GM18868 (cell line): ENCODE measurements at regions not wholly inside any gene's neighbourhood (a gene's known extent, or its start where the extent isn't known, plus 50 kb on each side); places are given as distances from the start of the nearest gene placed in this dataset.

ENCODE experiments used
- ATAC-seq: cut with Tn5 transposase; IDR thresholded peaks from one replicate; pipeline ENCODE4 v1.9.1; 2021; ENCODE audit warnings: mild to moderate bottlenecking, moderate library complexity; ENCODE audit not compliant: unreplicated experiment

DNA sequence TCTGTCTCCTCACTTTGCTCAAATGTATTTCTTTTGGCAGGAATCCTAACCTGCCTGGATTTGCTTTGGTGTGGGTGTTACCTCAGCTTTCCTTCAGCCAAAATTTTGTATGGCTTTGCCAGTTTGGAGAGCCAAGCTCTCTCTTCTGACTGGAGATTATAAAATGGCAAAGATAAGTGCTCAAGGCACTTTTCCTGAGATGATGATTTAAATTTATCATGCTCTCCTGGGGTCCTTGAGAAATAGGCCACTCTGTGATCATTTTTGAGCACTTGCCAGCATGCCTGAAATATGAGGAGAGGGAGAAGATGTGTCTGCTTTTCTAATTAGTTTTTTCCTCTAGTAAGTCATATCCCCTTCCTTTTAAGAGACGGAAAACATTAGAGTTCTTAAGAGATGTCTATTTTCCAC is 683.0 kb downstream of the SLC4A3 start:
- ATAC-seq: no peak

DNA sequence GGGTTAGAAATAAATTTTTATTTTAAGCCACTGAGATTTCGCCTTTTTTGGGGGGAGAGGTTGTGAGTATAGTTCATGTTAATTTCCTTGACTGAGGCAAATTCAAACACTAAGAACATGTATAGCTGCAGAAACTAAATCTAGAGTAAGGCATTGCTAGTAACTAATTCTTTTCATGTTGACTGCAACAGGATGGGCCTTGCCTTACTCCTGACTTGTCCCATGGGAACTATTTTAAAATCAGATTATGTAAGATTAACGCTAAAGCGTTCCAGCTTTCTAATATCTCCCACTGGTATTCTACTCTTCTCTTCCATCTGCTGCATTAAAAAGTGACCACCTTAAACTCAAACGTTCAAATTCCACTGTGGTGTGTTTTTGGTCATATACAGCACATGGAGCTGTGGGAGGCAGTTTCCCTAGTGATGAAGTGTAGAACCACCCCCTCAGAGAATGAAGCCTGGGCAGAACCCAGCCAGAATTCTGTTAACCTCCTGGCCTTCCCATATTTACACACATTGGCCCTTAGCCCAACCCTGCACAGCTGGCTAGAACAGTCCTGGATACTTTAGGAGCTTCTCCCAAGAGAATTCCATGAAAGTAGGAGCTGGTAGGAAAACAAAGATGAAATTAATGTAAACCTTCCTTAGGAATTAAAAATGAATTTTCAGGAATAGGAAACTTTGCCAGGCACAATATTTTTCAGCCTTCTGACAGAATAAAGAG is 687.8 kb downstream of the SLC4A3 start:
- no peak for ATAC-seq

DNA sequence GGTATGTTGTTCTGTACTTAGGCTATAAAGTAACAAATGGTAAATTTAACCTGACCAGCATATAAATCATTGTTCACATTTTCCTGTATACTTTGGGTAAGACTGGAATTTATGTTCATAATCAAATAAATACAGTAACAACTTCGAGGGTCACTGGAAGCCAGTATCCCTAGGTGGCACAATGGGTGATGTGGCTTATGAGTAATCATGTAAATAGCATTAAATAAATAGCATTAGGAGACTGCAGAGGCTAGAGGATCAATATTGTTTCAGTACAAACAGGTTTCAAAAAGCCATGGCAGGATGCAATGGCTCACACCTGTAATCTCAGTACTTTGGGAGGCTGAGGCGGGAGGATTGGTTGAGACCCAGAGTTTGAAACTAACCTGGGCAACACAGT is 690.6 kb downstream of the SLC4A3 start:
- no peak for ATAC-seq

DNA sequence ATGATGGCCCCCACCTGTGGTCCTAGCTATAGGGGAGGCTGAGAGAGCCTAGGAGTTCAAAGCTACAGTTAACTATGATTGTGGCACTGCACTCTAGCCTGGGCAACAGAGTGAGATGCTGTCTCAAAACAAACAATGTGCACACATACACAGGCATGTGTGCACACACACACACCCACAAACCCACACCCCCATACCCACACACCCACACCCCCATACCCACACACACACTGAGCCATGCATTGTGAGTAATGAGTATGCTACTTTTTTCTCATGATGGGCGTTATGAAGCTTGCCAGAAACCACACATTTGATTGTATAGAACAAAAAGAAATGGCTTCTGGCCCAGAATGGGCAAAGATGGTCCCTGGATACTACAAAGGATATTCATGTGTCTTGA is 691.1 kb downstream of the SLC4A3 start:
- ATAC-seq: no peak

DNA sequence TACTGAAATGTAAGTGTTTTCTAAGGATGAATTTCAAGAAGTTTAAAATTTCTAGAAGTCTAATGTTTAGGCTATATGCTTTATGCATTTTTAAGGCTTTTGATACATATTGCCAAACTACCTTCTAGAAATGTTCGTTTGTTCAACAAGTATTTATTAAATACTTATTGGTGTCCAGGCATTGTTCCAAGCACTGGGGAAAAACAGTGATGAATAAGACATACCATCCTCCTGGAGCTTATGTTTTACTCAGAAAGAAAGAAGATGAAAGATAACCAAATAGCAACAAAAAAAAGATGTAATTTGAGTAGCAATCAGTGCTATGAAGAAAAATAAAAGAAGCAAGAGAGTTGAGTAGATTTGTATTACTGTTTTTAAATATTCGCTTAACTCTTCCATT is 692.9 kb downstream of the SLC4A3 start:
- ATAC-seq: no peak

DNA sequence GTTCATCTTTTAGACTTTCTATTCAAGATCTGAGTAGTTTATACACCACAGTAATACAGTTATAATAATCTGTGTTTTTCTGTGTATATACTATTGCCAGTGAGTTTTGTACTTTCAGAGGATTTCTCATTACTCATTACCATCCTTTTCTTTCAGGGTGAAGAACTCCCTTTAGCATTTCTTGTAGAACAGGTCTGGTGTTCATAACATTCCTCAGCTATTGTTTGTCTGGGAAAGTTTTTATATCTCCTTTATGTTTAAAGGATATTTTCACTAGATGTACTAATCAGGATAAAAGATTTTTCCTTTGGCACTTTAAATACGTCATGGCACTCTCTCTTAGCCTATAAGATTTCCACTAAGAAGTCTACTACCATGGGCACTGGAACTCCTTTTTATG is 705.5 kb downstream of the SLC4A3 start:
- no peak for ATAC-seq

DNA sequence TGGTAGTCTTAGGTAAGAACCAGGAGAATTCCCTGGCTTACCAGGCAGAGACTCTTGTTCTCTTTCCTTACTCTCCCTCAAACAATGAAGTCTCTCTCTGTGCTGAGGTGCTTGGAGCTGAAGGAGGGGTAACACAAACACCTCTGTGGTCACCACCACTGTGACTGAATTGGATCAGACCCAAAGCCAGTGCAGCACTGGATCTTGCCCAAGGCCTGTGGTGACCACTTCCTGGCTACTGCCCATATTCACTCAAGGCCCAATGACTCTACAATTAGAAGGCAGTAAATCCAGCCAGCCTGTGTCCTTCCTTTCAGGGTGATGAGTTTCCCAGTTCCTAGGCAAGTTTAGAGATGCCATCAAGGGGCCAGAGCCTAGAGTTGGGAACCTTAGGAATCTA is 706.8 kb downstream of the SLC4A3 start:
- no peak for ATAC-seq

DNA sequence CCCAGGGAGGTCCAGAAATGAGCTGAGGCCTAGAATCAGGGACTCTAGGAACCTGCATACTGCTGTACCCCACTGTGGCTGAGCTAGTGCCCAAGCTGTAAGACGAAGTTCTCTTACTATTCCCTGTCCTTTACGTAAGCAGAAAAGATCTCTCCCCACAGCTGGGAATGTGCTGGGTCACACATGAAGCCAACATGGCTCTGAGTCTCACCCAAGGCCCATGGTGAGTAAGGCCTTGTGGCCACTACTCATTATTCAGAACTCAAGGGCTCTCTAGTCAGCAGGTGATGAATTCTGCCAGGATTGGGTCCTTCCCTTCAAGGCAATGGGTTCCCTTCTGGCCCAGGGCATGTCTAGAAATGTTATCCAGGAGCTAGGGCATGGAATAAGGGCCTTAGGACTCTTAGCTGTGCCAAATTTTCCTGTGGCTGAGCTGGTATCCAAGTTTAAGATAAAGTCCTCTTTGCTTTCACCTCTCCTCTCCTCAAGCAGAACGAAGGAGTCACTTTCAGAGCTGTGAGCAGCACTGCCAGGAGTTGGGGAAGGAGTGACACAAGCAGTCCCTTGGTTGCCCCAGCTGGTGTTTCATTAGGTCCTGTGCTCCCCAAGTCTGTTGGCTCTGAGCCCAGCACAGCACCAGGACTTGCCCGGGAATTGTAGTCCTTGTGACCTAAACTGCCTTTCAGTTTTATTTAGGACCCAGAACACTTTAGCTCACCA is 707.6 kb downstream of the SLC4A3 start:
- ATAC-seq: no peak

DNA sequence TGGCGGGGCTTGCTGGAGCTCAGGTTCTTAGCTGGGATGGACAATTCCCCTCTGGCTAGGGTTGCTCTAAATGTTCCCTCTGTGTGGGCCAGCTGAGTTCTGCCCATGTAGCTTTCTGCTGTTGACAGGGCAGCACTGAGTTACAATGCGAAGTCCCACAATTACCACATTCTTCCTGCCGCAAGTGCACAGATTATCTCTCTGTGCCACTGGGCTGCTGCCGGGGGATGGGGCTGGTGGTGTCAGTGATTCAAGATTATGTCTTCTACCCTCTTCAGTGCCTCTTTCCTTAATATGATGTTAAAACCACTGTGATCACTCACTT is 708.1 kb downstream of the SLC4A3 start:
- ATAC-seq: no peak

DNA sequence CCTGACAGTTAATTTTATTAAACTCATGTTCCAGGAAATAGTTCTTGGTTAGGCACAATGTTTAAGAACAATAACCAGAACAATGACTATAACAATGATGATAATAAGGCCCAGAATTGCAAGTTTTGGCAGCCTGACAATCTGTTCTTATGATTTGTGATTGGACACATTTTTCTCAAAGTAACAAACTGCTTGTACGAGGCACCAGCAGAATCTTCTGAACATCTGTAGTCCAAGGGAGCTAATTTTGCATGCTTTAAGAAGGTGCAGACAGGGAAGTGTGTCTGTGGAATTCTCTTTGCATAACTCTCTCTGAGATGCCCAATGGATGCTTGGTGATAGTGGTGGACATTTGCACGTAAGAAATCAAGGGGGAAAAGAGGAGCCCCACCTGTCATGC is 709.3 kb downstream of the SLC4A3 start:
- no peak for ATAC-seq

DNA sequence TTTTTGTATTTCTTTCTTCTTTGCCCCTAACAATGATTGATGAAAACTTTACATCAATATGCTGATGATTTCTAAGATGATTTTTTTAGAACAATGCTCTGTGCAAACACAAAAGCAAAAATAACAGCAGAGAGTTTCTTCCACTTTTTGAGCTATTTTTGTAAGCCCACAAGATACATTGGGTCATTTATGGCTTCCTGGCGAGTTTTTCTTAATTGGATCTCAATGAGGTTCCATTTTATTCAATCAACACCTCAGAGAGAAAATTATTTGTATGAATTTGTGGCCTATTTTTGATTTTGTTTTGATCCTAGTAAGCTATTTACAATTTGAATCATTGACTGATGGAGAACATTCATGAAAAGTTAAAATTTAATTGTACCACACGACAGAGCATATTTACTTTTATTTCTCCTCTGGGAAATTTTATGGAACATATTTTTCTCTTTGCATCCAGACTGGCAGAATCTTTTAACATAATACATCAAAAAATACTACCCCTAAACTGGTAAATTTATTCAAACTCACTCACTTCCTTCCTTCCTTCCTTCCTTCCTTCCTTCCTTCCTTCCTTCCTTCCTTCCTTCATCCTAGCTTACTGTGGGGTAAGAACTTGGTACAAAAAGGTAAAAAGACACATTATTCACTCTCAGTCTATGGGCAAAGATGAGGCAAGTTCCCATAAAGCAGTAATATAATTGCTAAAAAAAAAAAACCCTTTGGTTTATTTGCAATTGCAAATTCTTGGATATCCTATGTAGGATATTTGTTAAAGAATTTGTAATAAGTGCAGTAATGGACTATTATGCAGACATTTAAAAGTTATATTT is 710.4 kb downstream of the SLC4A3 start:
- no peak for ATAC-seq

DNA sequence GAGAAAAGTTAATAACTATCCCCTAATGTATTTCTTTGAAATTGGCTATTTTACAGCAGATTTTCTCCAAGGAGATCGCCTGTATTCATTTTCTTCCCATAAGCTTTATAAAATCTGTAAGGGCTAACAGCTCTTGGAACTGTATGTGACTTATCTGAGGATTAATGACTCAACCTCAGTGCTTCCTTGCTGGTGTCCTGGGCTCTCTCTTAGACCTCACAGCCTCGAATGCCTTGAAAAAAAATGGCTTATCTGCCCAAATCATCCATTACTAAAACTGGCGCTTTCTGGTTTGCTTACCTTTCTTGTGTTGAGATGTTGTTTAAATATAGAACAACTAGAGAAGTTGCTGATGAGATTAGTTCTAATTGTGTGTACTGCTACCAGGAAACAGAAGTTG is 713.6 kb downstream of the SLC4A3 start:
- no peak for ATAC-seq

DNA sequence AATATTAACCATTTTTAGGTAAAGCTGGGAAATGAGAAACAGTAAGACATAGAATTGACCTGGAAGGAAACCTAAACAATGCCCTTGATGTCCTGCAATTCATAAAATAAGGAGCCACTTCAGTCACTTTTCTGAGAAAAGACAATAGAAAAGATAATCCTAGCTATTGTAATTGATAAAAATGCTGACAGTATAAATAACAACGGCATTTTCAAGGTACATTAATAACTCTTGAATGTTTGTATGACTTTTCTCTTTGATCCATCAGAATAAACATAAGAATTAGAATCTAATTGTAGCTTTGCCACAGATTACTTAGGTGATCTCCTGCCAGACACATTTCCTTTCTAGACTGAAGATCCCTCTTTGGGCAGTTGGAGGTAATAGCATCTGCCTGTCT is 719.5 kb downstream of the SLC4A3 start:
- no peak for ATAC-seq

DNA sequence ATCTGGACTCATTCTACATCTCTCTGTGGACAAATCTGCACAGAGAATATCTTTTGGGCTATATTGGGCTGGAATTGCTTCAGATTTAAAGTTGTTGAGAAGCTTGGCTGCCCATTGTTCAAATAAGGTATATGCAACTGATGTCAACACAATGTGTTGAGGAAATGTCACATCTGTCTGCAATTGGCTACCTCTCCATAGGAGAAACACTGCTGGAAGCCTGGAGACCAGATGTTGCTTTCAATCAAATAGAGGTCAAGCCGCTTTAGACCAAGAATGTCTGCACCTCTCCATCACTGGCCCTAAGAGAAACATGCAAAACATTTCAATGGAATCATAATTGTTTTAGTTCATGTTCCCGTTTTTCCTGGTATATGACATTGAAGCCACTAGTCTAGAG is 720.2 kb downstream of the SLC4A3 start:
- ATAC-seq: no peak

DNA sequence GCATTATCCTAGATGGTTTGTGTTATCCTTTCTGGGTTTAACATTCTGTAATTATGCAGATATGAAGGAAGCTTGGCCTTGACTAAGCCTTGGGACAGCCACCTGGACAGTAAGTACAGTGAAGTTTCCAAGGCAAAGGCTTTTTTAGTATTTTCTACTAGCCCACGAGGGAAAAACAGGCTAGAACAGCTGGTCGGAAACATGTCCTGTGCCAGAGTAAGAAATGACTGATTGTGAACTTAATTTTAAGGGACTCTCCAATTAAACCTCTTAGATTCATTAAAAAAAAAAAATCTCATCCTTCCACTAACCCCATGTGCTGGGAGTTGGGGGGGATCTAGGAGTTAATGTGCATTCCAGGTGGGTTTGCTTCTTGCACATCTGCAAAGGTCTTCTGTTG is 720.8 kb downstream of the SLC4A3 start:
- ATAC-seq: no peak

DNA sequence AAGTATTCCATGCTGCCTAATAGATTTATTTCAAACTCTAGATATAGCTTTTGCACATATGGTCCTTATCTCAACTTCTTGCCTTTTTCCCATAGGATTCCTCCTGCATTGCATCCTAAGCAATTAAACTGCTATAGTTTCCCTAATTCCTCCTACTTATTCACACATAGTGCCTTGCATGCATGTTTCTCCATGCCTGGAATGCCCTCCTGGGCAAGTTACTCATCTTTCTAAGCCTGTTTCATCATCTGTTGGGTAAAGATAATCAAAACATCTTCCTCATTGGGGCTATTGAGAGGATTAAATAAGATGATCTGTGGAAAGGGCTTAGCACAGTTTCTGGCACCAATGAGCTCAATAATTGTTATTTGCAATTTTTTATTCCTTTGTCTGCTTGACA is 726.5 kb downstream of the SLC4A3 start:
- no peak for ATAC-seq

DNA sequence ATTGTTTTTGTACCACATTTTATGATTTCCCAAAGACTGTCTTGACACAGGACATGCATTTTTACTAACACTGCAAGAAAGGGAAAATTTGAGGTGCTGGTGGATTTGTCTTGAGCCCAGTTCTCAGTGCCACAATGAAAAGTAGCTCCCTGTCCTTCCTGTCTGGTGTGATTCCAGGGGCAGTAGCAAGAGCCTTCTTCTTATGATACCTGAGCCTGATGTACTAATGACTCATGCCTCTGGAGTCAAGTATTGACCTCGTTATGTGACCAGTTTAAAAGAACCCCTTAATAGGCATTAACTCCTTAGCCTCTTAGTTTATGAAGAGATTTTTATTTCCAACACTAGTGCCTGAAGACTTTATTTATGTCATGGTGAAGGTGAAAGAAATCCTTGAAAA is 728.6 kb downstream of the SLC4A3 start:
- ATAC-seq: no peak

DNA sequence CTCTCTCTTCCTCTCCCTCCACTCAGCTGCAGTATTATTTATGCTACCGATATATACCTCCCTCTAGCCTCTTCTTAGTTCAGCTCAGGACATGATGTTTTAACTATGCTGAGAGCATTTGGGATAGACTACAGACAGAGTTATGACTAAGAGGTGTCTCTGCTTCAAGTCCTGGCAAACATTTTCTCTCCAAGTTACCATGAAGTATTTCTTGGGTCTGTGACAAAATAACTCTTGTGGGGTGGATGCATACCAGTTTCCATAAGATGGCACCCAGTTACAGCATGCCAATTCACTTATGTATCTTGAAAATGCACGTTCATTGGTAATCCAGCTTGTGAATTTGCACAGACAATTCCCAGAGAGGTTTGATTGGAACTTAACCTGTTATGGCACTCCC is 737.6 kb downstream of the SLC4A3 start:
- no peak for ATAC-seq

DNA sequence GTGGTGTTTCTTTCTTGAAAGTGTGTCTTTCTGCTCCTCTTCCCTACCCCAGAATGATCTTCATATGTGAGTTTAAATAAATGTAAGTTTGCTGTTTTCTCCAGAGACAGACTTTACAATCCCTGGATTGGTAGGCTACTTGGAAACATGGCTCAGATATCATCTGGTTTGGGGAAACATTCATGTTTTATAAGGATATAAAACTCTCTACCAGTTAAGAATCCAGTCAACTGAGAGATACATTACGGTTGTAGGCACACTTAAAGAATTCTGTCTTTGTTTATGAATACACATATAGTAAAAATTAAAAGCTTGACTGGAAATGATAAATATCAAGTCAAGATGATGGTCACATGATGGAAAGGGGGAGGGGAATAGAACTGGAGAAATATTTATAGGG is 739.3 kb downstream of the SLC4A3 start:
- ATAC-seq: no peak

DNA sequence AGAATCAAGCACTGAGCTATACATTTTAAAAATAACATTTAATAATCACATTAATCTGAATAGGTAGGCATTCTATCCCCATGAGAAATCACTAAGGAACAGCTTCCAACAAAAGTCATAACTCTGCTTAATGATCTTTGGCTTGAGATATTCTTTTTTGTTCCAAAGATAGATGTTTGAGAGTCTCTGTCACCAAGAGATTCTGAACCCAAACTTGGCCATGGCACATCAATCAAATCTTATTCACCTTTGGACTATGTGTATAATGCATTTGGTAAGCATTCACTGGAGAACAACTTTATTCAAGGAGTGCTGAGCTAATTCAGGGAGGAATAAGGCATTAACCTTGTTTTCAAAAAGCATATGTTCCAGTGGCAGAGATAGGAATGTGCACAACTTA is 743.3 kb downstream of the SLC4A3 start:
- no peak for ATAC-seq

DNA sequence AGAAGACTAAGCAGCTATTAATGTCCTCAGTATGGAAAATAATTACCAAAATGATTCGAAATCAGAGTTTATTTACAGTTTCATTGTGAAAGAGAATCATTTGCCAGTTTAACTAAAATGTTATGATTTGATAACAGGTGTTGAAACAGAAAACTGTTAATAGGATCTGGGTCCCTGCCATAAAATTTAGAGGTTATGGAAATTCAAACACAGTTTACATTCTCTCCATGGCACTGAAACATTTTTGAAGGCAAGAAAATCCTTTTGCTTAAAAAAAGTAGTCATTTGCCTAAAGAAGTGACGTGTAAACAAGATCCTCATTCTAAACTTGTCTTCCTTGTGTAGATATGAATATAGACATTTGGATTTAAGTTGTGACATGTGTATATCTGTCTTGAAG is 743.8 kb downstream of the SLC4A3 start:
- no peak for ATAC-seq

DNA sequence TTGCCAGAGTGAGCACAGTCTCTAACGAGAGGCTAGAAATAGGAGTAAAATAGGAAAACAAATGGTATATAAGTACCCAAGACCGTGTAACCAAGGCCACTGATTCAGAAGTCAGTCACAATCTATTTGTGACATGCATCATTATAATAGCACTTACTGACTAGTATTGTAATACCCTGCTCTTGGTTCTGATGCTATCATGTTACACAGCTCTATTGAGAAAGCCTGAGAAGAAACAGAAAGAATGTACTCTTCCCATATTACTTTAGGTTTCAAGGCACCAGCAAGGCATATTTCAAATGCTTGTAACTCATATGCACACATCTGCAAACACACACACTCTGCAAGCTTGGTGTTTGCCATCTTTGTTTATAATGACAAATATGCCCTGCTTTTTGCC is 746.4 kb downstream of the SLC4A3 start:
- ATAC-seq: no peak
